Testis (tissue), 2 donors: ENCODE measurements at regions not wholly inside any gene's neighbourhood (a gene's known extent, or its start where the extent isn't known, plus 50 kb on each side); places are given as distances from the start of the nearest gene placed in this dataset.

Experiments
- POLR2A ChIP-seq: fragments of 450-650 bp; IDR thresholded peaks from one replicate; pipeline ENCODE4 v1.6.1; 2017; ENCODE audit warnings: antibody characterized with exemption, mild to moderate bottlenecking, moderate library complexity
- TF ChIP-seq, protein P1 (sequence below), 3 experiments: fragments of 450-650 bp in 2 of 3; fragments of 200-600 bp in 1 of 3; sonication (generic) in 1 of 3; IDR thresholded peaks; one replicate each; pipeline ENCODE4 v1.5.1; 2016 to 2019; ENCODE audit warnings: antibody characterized with exemption in 3 of 3, mild to moderate bottlenecking in 2 of 3, moderate library complexity in 1 of 3

DNA sequence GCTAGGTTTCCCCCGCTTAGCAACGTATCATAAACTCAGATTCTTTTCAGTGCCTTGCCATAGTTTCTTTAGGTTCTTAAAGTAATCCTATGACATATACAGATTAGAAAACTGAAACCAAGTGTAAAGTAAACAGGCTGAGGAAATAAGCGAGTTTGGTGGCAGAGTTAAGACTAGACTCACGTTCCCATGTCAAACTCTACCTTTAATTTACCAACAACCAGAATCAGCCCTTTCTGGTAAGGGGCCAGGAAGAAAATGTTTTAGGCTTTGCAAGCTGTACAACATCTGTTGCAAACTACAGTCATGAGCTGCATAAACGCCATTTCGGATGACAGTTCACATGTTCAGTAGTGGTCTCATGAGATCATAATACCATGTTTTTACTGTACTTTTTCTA is 128.0 kb upstream of the PRICKLE2 start:
- TF ChIP-seq, protein P1, sequence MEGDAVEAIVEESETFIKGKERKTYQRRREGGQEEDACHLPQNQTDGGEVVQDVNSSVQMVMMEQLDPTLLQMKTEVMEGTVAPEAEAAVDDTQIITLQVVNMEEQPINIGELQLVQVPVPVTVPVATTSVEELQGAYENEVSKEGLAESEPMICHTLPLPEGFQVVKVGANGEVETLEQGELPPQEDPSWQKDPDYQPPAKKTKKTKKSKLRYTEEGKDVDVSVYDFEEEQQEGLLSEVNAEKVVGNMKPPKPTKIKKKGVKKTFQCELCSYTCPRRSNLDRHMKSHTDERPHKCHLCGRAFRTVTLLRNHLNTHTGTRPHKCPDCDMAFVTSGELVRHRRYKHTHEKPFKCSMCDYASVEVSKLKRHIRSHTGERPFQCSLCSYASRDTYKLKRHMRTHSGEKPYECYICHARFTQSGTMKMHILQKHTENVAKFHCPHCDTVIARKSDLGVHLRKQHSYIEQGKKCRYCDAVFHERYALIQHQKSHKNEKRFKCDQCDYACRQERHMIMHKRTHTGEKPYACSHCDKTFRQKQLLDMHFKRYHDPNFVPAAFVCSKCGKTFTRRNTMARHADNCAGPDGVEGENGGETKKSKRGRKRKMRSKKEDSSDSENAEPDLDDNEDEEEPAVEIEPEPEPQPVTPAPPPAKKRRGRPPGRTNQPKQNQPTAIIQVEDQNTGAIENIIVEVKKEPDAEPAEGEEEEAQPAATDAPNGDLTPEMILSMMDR (IDR thresholded peaks at IDR 0.05), result no peak
- TF ChIP-seq POLR2A, result no peak
